Retinal pigment epithelial cell (primary cell): ENCODE measurements at regions not wholly inside any gene's neighbourhood (a gene's known extent, or its start where the extent isn't known, plus 50 kb on each side); places are given as distances from the start of the nearest gene placed in this dataset.

Source experiments
- DNase-seq: peaks from one replicate; pipeline ENCODE4 v3.0.0-alpha.2; 2010; ENCODE audit warnings: low read depth
- H3K4me3 ChIP-seq: 2 replicates; pipeline ENCODE4 v1.5.1; 2011; ENCODE audit warnings: mild to moderate bottlenecking, low read length, control low read depth, moderate library complexity
- TF ChIP-seq, protein P1 (sequence below): conservative IDR thresholded peaks from 2 replicates; pipeline ENCODE4 v1.5.1; 2011; ENCODE audit warnings: low read depth, low read length, control low read depth, inconsistent platforms

DNA sequence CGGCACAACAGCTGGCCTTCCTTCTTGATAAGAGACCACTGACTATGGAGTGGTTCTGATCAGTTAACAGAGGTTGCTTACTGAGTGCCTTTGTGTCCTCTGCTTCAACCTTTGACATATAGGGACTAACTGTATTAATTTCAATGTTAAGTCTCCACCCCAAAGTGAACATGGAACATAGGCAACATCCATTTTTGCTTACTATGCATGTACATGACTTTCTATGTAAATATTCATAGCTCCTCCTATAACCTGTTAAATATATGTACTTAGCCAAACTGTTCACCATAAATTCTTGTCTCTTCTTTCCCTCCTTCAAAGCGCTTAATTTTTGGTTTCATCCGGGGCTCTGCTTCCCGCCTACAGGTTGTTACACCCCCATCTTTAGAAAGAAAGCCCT, 334.8 kb downstream of the EPM2A start:
- TF ChIP-seq, protein P1, sequence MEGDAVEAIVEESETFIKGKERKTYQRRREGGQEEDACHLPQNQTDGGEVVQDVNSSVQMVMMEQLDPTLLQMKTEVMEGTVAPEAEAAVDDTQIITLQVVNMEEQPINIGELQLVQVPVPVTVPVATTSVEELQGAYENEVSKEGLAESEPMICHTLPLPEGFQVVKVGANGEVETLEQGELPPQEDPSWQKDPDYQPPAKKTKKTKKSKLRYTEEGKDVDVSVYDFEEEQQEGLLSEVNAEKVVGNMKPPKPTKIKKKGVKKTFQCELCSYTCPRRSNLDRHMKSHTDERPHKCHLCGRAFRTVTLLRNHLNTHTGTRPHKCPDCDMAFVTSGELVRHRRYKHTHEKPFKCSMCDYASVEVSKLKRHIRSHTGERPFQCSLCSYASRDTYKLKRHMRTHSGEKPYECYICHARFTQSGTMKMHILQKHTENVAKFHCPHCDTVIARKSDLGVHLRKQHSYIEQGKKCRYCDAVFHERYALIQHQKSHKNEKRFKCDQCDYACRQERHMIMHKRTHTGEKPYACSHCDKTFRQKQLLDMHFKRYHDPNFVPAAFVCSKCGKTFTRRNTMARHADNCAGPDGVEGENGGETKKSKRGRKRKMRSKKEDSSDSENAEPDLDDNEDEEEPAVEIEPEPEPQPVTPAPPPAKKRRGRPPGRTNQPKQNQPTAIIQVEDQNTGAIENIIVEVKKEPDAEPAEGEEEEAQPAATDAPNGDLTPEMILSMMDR, result no peak
- no peak overlapping the region for H3K4me3 ChIP-seq
- no peak for DNase-seq

DNA sequence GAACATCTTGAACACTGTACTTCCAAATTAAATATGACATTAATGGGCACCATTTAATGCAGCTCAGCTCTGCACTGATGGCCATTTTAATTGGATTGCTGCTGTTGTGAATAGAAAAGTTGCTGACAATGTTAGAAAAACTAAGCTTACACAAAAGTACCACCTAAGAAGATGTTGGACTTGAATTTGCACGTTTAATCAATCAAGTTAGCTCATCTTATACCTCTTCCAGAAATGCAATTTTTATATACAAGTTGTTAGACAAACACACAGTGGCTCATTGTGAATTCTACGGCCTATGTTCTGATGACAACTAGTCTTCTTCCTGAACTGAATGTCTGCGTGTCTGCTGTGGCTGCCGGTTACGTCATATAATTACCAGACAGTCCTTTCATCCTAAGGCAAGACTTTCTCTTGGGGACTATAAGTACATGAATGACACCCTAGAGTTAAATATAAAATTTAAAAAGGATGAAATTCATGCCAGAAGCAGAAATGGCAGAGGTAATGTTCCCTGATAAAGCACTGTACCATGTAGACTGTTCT, 330.2 kb downstream of the EPM2A start:
- TF ChIP-seq, protein P1, result no peak
- H3K4me3 ChIP-seq, result no peak overlapping the region
- DNase-seq, result no peak

DNA sequence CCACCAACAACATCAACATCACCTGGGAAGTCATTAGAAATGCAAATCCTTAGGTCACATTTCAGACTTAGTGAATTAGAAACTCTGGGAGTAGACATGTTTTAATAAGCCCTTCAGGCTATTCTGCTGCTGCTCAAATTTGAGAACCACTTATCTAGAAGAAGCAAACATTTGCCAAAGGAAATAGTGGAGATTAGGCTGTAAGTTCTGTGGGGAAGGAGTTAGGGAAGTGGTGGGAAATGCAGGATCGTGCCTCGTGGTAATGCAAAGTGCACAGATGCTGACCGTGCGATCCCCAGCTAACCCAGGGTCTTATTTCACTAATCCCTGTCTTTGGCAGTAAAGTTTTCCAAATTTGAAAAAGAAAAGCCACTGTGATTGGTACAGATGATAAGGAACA, 328.5 kb downstream of the EPM2A start:
- TF ChIP-seq, protein P1, result no peak
- peak; percentile 29 for DNase-seq
- H3K4me3 ChIP-seq, result no peak overlapping the region

DNA sequence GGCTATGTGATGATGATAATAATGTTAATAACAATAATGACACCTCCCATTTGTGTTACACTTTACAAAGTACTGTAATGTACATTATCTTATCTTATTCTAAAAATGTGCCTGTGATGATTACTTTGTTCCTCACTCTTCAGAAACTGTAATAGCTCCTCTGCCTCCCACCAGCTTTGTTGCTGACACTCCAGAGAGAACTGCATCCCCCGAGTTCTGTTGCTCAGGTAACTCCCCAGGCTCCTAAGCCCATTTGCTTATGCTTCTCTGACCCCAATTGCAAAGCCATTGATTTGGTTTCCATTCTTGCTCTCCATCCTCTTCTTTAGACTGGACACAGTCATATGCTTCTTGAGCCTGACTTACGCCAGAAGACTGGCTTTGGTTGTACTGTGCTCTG, 319.7 kb downstream of the EPM2A start:
- TF ChIP-seq, protein P1, result no peak
- no peak overlapping the region for H3K4me3 ChIP-seq

DNA sequence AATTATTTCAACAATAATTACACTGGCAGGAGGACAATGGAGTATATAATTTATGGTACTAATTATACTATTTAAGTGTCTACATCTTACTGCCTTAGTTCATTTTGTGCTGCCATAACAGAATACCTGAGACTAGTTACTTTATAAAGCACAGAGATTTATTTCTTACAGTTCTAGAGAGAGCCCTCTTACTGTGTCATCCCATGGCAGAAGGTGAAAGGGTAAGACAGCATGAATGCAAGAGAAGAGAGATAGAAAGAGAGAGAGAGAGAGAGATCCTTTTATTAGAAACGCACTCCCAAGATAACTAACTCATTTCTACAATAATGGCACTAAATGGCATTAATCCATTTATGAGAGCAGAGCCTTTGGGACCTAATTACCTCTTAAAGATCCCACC, 314.7 kb downstream of the EPM2A start:
- no peak for DNase-seq
- H3K4me3 ChIP-seq, result no peak overlapping the region
- TF ChIP-seq, protein P1, result no peak

More for the DNA sequence above, 319.7 kb downstream of the EPM2A start:
- DNase-seq, result no peak

DNA sequence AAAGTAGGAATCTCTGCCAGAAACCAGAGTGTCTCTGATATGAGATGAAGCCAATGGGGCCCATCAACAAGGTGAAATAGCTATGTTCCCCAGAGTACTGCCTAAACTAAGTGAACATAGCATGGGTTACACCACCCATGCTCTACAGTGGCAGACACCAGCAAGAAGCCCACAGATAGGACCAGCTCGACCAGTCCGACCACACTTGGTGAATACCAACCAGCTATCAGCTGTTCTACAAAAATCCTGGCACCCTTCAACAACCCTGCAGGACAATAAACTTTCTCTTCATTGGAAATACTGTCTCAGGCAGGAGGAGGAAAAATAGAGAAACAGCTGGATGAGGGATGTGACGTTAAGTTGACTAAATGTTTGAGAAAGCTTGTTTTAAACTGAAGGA, 311.4 kb downstream of the EPM2A start:
- DNase-seq, result no peak
- H3K4me3 ChIP-seq, result no peak overlapping the region
- TF ChIP-seq, protein P1, result no peak

DNA sequence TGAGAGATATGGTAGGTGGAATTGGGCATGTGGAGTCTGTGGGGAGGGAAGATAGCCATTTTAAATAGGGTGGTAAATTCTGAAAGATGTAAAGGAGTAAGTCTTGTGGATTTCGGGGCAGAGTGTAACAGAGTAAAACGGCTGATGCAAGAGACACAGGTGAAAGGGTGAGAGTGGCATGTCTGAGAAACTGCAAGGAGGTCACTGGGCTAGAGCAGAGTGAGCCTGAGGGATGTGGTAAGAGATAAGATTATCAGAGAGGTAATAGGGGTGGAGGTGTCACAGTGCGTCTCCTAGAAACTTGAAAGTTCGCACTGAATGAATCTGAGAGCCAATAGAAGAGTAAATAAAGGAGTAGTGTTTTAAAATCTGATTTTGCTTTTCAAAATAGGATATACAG, 308.1 kb downstream of the EPM2A start:
- TF ChIP-seq, protein P1, result no peak
- no peak for DNase-seq

More for the DNA sequence above, 308.1 kb downstream of the EPM2A start:
- no peak overlapping the region for H3K4me3 ChIP-seq
